ENCODE measurements at regions not wholly inside any gene's neighbourhood (a gene's known extent, or its start where the extent isn't known, plus 50 kb on each side); places are given as distances from the start of the nearest gene placed in this dataset.

- no peaks in the 10 kb centered on the region for H3K36me3 Mint-ChIP-seq (ENCODE audit: low read depth)
- Histone ChIP-seq H3K9me2 (ENCODE audit: insufficient read depth) (0 out of 2 replicates have a peak, but pooled peaks cover 3% of the 10 kb centered on the region), H3K27me3 (ENCODE audit: insufficient read depth) (no peaks in the 10 kb centered on the region), H2AFZ (no peak overlapping the region), H3K4me1 (ENCODE audit: insufficient read depth) (no peaks in the 10 kb centered on the region), H3K4me2 (no peak overlapping the region), H3F3A (replicated peaks; ENCODE audit: low read depth) (no peaks in the 10 kb centered on the region), H3K27ac (ENCODE audit: low read depth) (no peak overlapping the region), H3K79me2 (replicated peaks; ENCODE audit: insufficient read depth) (no peaks in the 10 kb centered on the region), H3K4me3 (no peak overlapping the region), H4K20me1 (replicated peaks; ENCODE audit: insufficient read depth) (no peaks in the 10 kb centered on the region), H3K36me3 (ENCODE audit: insufficient read depth) (no peaks in the 10 kb centered on the region)
- no peak for DNase-seq (ENCODE audit: low spot score)
- H3K4me1 Mint-ChIP-seq = peaks cover 11% of the 10 kb centered on the region
- H3K9me3 Mint-ChIP-seq = no peaks in the 10 kb centered on the region
- peaks cover 1% of the 10 kb centered on the region for H3K27me3 Mint-ChIP-seq (ENCODE audit: insufficient read depth, low read depth, poor library complexity)
- H3K4me3 Mint-ChIP-seq = no peak overlapping the region
- H3K27ac Mint-ChIP-seq = no peak overlapping the region
- ATAC-seq = no peak
- TF ChIP-seq CREB1 (CRISPR knock-in tag; IDR thresholded peaks at IDR 0.05; ENCODE audit: low read depth) (no peak), POLR2AphosphoS5 (IDR thresholded peaks at IDR 0.05; ENCODE audit: low read depth) (no peak), ZNF114 (CRISPR knock-in tag; IDR thresholded peaks at IDR 0.05) (no peak), ZNF331 (CRISPR knock-in tag; IDR thresholded peaks at IDR 0.05; ENCODE audit: low read depth) (no peak), EZH2phosphoT487 (IDR thresholded peaks at IDR 0.05; ENCODE audit: unreplicated experiment) (no peak), STAT1 (IDR thresholded peaks at IDR 0.05; ENCODE audit: unreplicated experiment) (no peak), JUNB (IDR thresholded peaks at IDR 0.05; ENCODE audit: unreplicated experiment) (no peak), EZH2 (IDR thresholded peaks at IDR 0.05; ENCODE audit: low read depth, unreplicated experiment) (no peak), NANOG (IDR thresholded peaks at IDR 0.05; ENCODE audit: borderline replicate concordance) (no peak), ETS1 (IDR thresholded peaks at IDR 0.05) (no peak)
- TF ChIP-seq, protein P1, sequence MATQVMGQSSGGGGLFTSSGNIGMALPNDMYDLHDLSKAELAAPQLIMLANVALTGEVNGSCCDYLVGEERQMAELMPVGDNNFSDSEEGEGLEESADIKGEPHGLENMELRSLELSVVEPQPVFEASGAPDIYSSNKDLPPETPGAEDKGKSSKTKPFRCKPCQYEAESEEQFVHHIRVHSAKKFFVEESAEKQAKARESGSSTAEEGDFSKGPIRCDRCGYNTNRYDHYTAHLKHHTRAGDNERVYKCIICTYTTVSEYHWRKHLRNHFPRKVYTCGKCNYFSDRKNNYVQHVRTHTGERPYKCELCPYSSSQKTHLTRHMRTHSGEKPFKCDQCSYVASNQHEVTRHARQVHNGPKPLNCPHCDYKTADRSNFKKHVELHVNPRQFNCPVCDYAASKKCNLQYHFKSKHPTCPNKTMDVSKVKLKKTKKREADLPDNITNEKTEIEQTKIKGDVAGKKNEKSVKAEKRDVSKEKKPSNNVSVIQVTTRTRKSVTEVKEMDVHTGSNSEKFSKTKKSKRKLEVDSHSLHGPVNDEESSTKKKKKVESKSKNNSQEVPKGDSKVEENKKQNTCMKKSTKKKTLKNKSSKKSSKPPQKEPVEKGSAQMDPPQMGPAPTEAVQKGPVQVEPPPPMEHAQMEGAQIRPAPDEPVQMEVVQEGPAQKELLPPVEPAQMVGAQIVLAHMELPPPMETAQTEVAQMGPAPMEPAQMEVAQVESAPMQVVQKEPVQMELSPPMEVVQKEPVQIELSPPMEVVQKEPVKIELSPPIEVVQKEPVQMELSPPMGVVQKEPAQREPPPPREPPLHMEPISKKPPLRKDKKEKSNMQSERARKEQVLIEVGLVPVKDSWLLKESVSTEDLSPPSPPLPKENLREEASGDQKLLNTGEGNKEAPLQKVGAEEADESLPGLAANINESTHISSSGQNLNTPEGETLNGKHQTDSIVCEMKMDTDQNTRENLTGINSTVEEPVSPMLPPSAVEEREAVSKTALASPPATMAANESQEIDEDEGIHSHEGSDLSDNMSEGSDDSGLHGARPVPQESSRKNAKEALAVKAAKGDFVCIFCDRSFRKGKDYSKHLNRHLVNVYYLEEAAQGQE (IDR thresholded peaks at IDR 0.05; ENCODE audit: unreplicated experiment) = no peak
- TF ChIP-seq, protein P2, sequence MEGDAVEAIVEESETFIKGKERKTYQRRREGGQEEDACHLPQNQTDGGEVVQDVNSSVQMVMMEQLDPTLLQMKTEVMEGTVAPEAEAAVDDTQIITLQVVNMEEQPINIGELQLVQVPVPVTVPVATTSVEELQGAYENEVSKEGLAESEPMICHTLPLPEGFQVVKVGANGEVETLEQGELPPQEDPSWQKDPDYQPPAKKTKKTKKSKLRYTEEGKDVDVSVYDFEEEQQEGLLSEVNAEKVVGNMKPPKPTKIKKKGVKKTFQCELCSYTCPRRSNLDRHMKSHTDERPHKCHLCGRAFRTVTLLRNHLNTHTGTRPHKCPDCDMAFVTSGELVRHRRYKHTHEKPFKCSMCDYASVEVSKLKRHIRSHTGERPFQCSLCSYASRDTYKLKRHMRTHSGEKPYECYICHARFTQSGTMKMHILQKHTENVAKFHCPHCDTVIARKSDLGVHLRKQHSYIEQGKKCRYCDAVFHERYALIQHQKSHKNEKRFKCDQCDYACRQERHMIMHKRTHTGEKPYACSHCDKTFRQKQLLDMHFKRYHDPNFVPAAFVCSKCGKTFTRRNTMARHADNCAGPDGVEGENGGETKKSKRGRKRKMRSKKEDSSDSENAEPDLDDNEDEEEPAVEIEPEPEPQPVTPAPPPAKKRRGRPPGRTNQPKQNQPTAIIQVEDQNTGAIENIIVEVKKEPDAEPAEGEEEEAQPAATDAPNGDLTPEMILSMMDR (conservative IDR thresholded peaks at IDR 0.05; ENCODE audit: low read depth in 2 of 2) = no peak
- TF ChIP-seq, protein P3, sequence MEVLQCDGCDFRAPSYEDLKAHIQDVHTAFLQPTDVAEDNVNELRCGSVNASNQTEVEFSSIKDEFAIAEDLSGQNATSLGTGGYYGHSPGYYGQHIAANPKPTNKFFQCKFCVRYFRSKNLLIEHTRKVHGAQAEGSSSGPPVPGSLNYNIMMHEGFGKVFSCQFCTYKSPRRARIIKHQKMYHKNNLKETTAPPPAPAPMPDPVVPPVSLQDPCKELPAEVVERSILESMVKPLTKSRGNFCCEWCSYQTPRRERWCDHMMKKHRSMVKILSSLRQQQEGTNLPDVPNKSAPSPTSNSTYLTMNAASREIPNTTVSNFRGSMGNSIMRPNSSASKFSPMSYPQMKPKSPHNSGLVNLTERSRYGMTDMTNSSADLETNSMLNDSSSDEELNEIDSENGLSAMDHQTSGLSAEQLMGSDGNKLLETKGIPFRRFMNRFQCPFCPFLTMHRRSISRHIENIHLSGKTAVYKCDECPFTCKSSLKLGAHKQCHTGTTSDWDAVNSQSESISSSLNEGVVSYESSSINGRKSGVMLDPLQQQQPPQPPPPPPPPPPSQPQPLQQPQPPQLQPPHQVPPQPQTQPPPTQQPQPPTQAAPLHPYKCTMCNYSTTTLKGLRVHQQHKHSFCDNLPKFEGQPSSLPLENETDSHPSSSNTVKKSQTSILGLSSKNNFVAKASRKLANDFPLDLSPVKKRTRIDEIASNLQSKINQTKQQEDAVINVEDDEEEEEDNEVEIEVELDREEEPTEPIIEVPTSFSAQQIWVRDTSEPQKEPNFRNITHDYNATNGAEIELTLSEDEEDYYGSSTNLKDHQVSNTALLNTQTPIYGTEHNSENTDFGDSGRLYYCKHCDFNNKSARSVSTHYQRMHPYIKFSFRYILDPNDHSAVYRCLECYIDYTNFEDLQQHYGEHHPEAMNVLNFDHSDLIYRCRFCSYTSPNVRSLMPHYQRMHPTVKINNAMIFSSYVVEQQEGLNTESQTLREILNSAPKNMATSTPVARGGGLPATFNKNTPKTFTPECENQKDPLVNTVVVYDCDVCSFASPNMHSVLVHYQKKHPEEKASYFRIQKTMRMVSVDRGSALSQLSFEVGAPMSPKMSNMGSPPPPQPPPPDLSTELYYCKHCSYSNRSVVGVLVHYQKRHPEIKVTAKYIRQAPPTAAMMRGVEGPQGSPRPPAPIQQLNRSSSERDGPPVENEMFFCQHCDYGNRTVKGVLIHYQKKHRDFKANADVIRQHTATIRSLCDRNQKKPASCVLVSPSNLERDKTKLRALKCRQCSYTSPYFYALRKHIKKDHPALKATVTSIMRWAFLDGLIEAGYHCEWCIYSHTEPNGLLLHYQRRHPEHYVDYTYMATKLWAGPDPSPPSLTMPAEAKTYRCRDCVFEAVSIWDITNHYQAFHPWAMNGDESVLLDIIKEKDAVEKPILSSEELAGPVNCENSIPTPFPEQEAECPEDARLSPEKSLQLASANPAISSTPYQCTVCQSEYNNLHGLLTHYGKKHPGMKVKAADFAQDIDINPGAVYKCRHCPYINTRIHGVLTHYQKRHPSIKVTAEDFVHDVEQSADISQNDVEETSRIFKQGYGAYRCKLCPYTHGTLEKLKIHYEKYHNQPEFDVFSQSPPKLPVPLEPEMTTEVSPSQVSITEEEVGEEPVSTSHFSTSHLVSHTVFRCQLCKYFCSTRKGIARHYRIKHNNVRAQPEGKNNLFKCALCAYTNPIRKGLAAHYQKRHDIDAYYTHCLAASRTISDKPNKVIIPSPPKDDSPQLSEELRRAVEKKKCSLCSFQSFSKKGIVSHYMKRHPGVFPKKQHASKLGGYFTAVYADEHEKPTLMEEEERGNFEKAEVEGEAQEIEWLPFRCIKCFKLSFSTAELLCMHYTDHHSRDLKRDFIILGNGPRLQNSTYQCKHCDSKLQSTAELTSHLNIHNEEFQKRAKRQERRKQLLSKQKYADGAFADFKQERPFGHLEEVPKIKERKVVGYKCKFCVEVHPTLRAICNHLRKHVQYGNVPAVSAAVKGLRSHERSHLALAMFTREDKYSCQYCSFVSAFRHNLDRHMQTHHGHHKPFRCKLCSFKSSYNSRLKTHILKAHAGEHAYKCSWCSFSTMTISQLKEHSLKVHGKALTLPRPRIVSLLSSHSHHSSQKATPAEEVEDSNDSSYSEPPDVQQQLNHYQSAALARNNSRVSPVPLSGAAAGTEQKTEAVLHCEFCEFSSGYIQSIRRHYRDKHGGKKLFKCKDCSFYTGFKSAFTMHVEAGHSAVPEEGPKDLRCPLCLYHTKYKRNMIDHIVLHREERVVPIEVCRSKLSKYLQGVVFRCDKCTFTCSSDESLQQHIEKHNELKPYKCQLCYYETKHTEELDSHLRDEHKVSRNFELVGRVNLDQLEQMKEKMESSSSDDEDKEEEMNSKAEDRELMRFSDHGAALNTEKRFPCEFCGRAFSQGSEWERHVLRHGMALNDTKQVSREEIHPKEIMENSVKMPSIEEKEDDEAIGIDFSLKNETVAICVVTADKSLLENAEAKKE (CRISPR knock-in tag; IDR thresholded peaks at IDR 0.05) = no peak
These were observed 188.6 kb downstream of the SNX18 start for GRCh38 chr5:54705994-54706653.

Measured in GM23338 (cell line).